ENCODE measurements at regions not wholly inside any gene's neighbourhood (a gene's known extent, or its start where the extent isn't known, plus 50 kb on each side); places are given as distances from the start of the nearest gene placed in this dataset.

GRCh38 chr6:134469702-134470456 lies 152.0 kb upstream of the SGK1 start:
- TF ChIP-seq CTCF (IDR thresholded peaks at IDR 0.05 in 8 of 11, conservative IDR thresholded peaks at IDR 0.05 in 3 of 11) (no peak), POLR2AphosphoS5 (IDR thresholded peaks at IDR 0.05) (no peak), POLR2A (IDR thresholded peaks at IDR 0.05) (no peak)

All from spleen (tissue), 7 donors.